ENCODE measurements at regions not wholly inside any gene's neighbourhood (a gene's known extent, or its start where the extent isn't known, plus 50 kb on each side); places are given as distances from the start of the nearest gene placed in this dataset.
"Not testable (repeated sequence)": the region's sequence is repeated elsewhere in the genome, so short reads cannot be mapped to it uniquely, and the experiment has no call there.

- no peak for DNase-seq
Measured at GRCh38 chr3:26078539-26078938, 288.6 kb downstream of the OXSM start.

- DNase-seq, result no peak
Measured at GRCh38 chr3:26081166-26081565, 291.3 kb downstream of the OXSM start.

GRCh38 chr3:26081806-26082205 is 291.9 kb downstream of the OXSM start:
- no peak for DNase-seq

DNA sequence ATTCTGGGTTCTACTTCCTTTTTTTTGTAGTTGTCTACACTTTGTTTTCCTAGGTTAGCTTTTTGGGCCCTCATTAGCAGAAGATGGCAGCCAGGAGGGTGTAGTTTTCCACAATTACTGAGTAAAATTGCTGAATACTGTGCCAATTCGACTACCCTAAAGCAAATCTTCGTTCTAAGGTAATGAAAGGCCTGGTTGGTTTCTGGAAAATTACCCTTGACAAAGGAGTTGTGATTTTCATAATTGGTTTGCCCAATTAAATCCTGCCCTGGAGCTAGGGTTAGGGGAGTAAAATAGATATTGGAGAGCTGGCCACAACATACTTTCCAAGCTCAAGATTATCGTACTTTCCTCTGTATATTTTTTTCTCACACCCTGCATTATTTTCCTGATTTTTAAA is 293.0 kb downstream of the OXSM start:
- DNase-seq, result no peak

DNA sequence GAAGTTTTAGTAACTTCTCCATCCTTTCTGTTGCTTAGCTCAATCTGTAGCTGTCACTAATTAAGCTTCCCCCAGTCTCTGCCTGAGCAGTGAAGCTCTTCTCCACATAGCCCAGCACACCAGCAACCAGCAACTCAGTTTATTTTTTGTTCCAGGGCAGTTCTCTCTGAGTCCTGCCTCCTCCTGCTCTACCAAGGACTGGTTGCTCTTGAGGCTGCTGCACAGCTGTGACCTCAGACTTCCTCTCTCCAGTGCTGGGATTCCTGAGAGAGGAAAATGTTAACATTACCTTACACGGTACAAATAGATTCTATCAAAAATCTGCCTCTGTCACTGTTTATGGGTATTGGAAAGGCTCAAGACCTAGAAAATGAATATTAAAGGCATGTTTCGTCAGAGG is 294.7 kb downstream of the OXSM start:
- DNase-seq, result no peak

GRCh38 chr3:26087751-26088150 is 297.9 kb downstream of the OXSM start:
- no peak for DNase-seq

DNA sequence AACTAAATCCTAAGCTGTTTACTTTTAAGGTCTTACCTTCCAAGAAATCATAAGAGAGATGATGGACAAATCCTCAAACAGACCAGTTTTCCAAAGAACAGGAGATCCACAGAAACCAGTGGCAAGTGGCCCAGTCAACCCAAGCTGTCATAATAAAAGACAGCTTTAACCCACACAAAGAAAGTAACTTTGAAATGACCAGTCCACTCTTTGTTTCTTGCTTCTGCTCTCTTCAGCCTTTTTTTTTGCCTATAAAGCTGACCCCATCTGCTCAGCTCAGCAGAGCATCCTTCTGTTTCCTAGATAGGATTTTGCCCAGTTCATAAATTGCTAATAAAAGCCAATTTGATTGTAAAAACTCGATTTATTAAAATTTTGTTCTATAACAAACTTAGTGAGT is 299.4 kb downstream of the OXSM start:
- no peak for DNase-seq

- no peak for DNase-seq
Measured at GRCh38 chr3:26090589-26090988, 300.7 kb downstream of the OXSM start.

DNA sequence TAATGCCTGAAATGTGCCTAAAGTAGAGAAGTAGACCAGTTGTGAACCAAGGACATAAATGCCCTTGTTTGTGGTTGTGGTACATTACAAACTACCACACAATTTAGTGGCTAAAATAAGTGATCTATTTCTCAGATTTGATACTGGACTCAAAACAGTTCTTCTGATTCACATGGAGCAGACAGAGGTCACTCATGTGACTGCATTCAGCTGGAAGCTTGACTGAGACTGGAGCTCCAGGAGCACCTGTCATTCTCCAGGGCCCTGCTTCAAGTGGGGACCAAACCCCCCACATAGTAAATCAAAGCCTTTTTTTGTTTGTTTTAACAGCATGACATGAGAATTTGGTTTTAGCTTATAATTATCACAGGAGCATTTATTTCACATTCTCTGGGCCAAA is 301.2 kb downstream of the OXSM start:
- no peak for DNase-seq

GRCh38 chr3:26091626-26092025 is 301.7 kb downstream of the OXSM start:
- no peak for DNase-seq

- not testable (repeated sequence) for DNase-seq
Measured at GRCh38 chr3:26097111-26097510, 307.2 kb downstream of the OXSM start.

- DNase-seq, result no peak
Measured at GRCh38 chr3:26099692-26100091, 309.8 kb downstream of the OXSM start.

- no peak for DNase-seq
Measured at GRCh38 chr3:26100176-26100575, 310.3 kb downstream of the OXSM start.

- DNase-seq, result no peak
Measured at GRCh38 chr3:26102376-26102775, 312.5 kb downstream of the OXSM start.

GRCh38 chr3:26104851-26105251 is 315.0 kb downstream of the OXSM start:
- no peak for DNase-seq

GRCh38 chr3:26105261-26105660 is 315.4 kb downstream of the OXSM start:
- DNase-seq, result no peak

DNA sequence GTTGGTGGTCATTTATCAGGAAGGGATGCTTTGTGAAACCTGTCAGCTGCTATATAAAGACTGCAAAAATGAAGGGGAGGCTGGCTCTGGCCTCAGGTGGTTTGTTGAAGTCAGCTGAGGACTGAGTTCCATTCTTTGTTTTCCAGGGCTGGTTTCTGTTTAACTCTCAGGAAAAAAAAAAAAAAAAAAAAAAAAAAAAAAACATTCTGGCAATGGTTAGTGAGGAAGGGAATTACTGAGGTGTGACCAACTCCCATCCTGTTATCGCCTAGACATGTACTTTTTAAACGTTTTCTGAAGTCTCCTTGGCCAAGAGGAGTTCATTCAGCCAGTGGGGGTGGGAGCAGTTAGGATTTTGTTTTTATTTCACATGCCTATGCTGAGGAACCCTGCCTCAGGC is 316.3 kb downstream of the OXSM start:
- DNase-seq, result no peak

DNA sequence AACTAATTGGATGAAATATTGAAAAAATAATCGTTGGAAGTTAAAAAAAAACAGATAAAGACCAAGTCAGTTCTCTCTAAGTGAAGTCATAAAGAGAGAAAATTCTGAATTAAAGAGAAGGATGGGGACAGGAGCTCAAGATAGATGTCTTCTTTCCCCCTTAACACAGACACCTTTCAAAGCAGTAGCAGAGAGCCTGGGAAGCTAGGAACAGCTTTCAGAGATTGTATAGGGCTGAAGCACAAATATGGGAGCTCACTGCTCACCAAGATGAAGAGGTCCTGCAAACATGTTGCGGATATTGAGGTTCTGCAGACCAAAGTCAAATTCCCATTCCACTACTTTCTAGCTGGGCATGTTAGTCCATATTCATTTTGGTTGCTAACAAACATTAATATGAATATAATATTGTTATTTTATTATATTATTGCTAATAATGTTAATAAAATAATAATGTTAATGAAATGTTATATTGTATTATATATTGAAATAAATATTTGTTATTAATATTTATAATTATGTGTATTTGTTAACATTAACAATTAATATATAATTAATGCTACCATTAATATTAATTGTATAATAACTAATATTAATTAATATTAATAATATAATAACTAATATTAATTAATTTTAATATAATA is 319.1 kb downstream of the OXSM start:
- no peak for DNase-seq

GRCh38 chr3:26114851-26115250 is 325.0 kb downstream of the OXSM start:
- DNase-seq, result no peak

DNA sequence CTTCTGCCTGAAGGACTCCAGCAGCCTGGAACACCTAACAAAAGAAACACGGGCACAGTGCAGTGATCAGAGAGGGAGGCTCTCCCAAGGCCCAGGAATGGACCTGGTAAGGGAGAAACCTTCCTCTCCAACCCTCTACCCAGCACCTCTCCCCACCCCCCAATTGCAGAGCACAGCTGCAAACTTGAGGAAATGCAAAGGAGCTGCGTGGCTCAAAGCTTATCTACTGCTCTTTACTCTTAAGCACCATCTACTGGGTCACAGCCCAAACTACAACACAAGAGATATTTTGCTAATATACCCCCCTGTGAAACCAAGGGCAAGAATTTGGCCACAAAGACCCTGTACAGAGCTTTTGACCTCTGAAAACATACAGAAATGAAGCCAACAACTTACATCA is 328.3 kb downstream of the OXSM start:
- DNase-seq, result no peak

DNA sequence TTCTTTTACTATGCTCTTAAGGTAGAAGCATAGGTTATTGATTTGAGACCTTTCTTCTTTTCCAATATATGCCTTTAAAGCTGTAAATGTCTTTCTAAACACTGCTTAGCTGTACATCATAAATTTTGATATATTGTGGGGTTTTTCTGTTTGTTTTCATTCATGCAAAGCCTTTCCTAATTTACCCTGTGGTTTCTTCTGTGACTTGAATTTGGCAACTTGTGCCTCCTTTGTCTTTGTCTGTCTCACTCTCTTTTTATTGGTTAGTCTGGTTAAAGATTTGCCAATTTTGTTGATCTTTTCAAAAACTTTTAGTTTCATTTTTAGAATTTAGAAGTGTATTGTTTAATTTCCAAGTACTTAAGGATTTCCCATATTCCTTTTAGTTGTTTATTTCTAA is 343.1 kb downstream of the OXSM start:
- no peak for DNase-seq

- DNase-seq, result no peak
Measured at GRCh38 chr3:26141296-26141695, 351.4 kb downstream of the OXSM start.

- no peak for DNase-seq
Measured at GRCh38 chr3:26145769-26146168, 355.9 kb downstream of the OXSM start.

- not testable (repeated sequence) for DNase-seq
Measured at GRCh38 chr3:26157428-26157827, 367.5 kb downstream of the OXSM start.

GRCh38 chr3:26171006-26171405 is 381.1 kb downstream of the OXSM start:
- no peak for DNase-seq

GRCh38 chr3:26191556-26191955 is 401.7 kb downstream of the OXSM start:
- no peak for DNase-seq
